HG02970 (cell line): ENCODE measurements at regions not wholly inside any gene's neighbourhood (a gene's known extent, or its start where the extent isn't known, plus 50 kb on each side); places are given as distances from the start of the nearest gene placed in this dataset.
"Not testable (repeated sequence)": the region's sequence is repeated elsewhere in the genome, so short reads cannot be mapped to it uniquely, and the experiment has no call there.

Experiments
- ATAC-seq: cut with Tn5 transposase; IDR thresholded peaks from one replicate; pipeline ENCODE4 v1.9.1; 2021; ENCODE audit warnings: mild to moderate bottlenecking, moderate library complexity, moderate number of reproducible peaks; ENCODE audit not compliant: unreplicated experiment, low FRiP score

DNA sequence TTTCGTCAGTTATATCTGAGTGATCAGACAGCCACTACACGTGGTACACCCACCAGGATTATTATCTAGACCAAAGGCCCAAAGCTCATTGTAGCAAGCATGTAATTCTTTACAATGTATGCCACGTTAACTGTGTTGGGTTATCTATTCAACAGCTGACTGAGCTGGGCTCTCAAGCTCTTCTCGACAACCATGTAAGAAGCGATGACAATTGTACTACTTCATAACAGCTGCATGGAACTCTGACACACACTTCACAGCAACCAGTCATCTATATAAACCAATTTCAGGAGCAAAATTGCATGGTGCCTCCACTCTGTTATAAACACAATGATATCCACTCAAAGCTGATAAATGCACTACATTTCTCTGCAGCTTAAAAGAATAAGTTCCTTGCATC is 701.8 kb downstream of the NR4A2 start:
- no peak for ATAC-seq

GRCh38 chr2:155622443-155622842 is 710.1 kb downstream of the NR4A2 start:
- ATAC-seq = no peak

GRCh38 chr2:155600914-155601760 is 731.4 kb downstream of the NR4A2 start:
- no peak for ATAC-seq

DNA sequence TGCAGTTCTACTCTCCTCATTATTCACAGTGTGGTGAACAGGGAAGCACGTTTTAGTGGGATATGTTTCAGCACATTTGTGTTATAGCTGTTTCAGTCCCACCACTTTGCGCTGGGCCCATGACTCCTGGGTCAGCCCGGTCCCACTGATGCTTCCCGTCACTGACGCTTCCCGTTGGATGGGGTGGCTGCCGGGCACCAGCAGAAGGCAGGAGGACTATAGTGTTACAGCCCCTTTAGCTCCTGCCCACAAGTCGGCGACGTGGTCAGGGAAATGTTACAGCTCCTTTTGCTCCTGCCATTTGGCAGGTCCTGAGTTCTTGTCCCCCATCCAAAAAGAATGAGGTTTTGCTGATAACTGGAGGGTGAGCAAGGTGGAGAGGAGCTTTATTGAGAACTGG is 732.2 kb downstream of the NR4A2 start:
- ATAC-seq = no peak

- ATAC-seq = no peak
Observed at GRCh38 chr2:155599834-155600233, 732.7 kb downstream of the NR4A2 start.

DNA sequence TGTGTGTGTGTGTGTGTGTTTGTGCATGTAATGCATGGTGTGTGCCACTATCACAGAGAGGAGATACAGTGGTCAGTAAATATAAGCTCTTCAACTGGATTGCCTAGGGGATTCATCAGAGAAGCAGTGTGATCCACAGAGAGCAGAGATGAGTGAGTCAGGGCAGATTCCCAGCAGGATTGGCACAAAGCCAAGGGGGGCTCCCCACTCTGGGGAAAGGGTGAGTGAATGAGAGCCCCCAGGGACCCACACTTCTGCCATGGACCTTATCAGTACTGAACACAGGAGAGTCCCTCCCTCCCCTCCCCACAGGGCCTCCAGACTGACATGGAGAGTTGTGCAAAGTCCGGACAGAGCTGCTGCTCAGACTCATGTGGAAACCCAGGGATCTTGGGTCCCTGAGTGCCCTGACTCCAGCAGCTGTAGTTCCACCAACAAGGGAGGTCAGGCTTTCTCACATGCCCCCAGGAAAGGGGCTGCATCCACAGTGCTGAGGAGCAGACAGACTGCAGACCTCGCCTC is 748.8 kb downstream of the NR4A2 start:
- no peak for ATAC-seq

DNA sequence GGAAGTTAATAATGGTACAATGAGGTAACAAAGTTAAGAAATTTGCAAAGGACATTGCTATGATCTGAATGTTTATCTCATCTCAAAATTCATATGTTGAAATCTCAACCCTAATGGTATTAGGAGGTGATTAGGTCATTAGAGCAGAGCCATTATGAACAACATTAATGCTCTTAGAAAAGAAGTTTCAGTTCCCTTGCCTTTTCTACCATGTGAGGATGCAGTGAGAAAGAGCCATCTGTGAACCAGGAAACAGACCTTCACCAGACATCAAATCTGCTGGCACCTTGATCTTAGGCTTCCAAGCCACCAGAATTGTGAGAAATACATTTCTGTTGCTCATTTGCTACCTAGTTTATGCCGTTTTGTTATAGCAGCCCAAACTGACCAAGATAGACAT is 757.6 kb downstream of the NR4A2 start:
- ATAC-seq = no peak

DNA sequence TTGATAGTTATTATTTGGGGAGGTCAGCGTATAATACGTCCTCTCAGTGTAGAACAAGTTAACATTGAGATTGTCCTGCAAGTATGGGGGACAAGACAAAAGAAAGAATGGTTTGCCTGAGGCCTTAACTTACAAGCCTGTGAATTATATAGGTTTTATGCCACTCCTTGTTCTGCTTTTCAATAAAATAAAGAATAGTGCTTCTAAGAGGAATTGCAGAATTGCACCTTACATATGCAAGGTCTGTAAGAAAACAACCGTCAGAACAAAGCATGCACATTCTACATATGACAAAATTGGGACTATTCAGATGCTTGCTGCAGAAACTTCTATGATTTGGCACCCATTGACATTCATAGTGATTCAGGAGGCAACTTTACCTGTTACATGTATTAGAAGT is 785.0 kb downstream of the NR4A2 start:
- ATAC-seq = no peak

- no peak for ATAC-seq
Observed at GRCh38 chr2:155546721-155547555, 785.6 kb downstream of the NR4A2 start.

GRCh38 chr2:155539028-155539427 is 793.5 kb downstream of the NR4A2 start:
- ATAC-seq = not testable (repeated sequence)

DNA sequence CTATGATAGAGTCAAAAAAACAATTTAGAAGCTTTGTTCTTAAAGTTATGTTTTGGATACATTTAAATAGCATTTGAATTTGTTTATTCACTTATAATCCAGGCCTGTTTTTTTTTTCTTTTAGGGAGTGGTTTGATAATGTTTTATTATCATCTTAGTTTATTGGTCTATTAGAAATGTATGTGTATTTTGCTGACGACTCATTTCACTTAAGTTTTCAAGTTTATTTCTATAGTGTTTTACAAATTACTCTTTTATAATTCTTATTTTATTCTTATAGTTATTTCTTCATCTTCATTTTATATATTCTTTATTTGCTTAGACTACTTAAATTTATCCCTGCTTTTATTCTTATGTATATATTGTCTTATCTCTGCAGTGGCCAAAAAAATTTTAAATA is 804.5 kb downstream of the NR4A2 start:
- ATAC-seq = no peak

DNA sequence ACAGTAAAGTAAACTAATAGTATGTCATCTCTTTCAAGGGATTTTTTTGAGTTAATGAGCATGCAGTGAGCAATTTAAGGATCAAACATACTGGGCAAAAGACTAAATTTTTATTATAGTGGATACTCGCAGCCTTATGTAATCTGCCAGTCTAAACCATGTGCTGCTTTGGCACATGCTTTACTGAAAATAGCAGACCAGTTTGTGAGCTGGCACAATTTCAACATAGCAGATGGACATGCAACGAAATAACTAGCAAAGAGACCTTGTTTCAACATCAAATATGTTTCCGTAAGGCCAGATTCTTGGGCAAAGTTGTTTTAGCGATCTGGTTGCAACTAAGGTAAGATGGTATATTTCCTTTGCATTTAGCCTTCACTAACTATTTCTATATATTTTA is 807.3 kb downstream of the NR4A2 start:
- ATAC-seq = no peak

DNA sequence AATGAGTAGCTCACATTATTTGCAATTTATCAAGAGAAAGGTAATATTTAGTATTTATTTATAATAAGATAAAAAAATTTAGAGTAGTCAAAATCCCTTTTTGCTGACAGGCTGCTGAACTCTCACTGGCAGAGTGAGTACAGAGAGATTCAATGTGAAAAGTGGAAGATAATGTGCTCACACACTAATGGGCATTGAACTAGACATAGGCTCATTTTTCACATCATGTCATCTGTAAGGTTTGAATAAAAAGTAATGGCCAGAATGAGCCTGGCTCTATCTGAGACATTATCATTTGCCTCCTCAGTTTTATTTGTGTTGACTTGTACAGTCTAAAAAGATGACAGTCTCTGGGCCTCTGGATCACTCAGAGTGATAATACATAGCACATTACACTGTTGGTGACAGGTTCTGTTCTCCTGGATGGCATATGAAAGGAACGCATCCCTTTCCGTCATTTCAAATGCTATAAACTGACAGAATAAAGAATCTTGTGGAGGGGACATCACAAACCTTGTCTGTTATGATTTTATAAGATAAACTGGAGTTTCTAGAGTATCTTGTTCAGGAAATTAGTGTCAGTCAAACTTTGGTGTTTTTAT is 812.9 kb downstream of the NR4A2 start:
- ATAC-seq = no peak

DNA sequence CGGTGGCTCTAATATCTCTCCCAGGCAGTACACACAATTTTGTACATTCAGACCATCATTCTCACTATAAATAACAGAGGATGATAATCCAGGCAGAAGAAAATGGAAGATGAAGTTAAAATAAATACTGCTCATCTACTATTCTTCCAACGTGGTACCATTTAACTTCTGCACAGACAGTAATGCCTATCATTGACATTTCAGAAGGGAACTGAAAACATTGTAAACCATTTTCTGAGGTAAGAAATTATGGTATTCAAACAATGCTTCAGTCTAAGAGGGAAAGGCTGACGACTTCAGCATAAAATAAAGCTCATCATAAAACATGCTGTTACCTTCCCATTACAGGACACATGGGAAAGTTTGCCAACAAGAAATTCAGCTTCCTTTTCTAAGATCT is 814.4 kb downstream of the NR4A2 start:
- ATAC-seq = no peak

- ATAC-seq = no peak
Observed at GRCh38 chr2:155517362-155517761, 815.2 kb downstream of the NR4A2 start.

DNA sequence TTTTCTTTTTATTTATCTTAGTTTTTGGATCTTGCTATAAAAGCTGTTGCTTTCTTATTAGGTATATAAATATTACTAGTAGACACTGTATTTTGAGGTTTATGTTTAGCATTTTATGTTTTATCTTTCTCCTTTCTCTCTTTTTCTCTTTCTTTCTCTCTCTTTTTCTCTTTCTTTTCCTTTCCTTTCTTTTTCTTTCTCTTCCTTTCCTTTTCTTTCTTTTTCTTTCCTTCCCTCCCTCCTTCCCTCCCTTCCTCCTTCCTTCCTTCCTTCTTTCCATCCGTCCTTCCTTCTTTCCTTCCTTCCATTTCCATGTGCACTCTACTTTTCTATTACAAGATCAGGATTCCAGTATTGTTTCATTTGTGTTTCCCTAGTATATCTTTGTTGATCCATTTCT is 814.8 kb downstream of the KCNJ3 start:
- no peak for ATAC-seq

DNA sequence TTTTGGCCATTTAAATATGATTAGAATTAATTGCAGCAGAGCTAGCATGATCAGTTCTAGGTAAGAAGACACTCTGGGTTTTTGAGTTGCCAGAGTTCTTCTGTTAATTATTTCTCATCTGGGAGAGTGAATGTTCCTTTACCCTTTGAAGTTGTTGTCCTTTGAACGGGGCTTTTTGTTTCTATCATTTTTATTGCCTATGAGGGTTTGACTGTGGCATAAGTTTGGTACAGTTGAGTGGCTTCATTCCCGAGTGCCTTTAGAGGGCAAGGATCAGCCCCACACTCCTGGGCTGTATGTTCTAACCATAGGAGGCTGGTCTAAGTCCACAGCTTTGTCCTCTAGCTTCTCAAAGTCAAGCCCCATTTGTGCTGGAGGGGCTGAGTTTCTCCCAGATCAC is 804.3 kb downstream of the KCNJ3 start:
- no peak for ATAC-seq

GRCh38 chr2:155498106-155498505 is 799.6 kb downstream of the KCNJ3 start:
- ATAC-seq = no peak

DNA sequence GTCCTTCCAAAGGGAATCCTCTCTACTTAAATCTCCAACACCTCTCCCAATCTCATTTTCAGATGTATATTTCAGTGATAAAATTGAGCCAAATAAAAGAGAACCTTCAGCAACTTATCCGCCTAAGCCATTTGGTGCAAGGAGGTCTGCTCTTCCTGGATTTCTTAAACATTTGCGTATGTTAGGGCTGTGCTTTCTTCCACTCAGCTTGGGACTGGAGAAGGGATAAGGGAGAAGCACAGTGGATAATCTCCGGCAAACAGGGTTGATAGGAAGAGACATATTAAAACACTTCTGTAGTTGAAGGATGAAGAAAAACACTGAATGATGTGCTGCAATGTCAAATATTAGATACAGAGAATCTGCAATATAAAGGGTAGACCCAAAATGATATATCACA is 796.2 kb downstream of the KCNJ3 start:
- ATAC-seq = no peak

- ATAC-seq = no peak
Observed at GRCh38 chr2:155485141-155485842, 786.8 kb downstream of the KCNJ3 start.
